ENCODE measurements at regions not wholly inside any gene's neighbourhood (a gene's known extent, or its start where the extent isn't known, plus 50 kb on each side); places are given as distances from the start of the nearest gene placed in this dataset.
"Not testable (repeated sequence)": the region's sequence is repeated elsewhere in the genome, so short reads cannot be mapped to it uniquely, and the experiment has no call there.

DNA sequence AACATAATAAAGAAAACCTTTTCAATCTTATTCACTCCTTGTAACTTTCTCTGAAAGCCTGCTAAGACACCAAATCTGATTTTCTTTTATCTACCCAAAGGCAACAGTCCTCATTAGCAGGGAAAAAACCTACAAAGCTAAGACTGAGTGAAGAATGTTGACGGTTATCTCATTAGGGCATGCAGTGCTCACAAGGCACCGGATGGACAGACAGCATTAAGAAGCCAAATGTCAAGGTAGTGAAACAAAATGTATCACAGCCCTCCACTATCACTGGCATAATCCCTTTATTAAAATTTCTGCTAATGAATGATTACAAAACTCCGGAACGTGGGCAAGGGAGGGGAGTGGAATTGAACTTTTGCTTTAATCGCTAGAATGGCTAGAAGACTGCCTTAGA lies 442.8 kb downstream of the NEBL start:
- intact Hi-C loops (cut with DNase I), result no loop called here

DNA sequence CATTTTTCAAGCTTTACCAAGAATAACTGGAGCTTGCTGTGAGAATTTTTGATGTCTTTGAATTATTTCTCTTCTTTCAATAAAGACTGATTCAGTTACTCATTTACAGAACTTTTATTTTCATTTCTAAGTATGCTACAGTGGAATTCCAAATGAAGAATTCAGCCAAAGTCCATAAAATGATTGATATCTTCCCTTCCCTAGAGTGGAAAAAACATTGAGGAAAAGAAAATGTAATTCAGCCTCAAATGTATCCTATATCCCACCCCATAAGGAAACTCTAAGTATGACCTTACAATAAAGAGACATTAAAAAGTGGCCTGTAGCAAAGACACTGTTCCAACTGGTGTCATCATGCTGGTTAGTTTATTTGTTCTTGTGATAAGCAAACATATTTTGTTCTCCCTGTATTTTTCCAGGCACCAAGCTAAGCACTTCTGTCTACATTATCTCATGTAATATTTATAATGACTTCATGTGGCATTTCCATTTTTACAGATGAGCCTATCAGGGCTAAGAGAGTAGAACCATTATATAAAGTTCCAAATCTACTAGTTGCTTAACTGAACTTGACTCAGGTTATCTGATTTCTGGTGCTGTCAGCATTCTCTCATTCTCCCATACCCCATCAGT lies 450.4 kb downstream of the NEBL start:
- DNase-seq, result no peak
- intact Hi-C loops (cut with DNase I), result no loop called here

More for the DNA sequence above, 442.8 kb downstream of the NEBL start:
- no peak for DNase-seq

DNA sequence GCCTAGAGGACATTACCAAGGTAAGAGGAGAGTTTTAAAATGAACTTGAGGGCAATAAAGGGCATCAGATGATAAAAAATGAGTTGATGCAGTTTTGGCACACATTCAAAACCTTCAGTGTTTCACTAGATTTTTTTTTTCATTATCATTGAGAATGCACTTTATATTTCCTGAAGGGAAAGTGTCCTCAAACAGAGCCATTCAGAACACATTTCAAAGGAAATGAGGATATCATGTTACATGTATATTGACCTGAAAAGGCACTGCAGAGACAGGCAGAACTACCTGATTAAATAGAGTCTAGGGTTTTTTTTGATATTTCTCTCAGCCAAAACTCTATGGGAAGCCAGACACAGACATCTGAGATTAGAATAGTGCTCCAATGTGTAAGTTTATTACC lies 454.0 kb downstream of the NEBL start:
- no peak for DNase-seq
- intact Hi-C loops (cut with DNase I), result no loop called here

DNA sequence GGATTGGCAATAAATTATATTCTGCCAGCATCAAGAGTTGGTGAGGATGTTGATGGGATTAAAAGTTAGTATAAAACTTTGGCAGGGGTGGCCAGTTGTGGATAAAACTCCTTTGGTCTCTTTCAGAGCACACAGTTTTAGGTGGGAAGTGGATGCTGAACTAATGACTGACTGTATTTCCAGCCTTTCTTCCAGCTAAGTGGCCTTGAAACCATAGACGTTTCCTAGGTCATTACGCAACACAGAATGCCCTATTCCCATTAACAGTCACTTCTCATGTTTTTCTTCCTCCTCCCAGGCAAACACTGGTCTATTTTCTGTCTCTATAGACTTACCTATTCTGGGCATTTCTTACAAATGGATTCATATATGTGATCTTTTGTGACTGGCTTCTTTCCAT lies 467.4 kb downstream of the NEBL start:
- DNase-seq, result no peak
- intact Hi-C loops (cut with DNase I), result no loop called here

DNA sequence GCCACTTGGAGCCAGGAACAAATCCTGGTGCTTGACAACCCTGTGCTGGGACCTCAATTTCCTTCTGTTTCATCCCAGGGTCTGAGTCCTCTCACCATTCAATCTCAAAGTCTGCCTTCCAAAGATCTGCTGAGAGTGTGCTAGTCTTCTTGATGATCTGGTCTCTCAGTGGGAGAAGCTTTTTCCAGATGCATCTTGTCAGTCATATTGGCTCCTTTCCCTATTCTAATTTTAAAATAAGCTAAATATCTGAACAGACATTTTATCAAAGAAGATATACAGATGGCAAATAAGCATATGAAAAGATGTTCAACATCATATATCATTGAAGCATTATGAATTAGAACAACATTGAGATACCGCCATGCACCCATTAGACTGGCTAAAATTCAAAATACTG lies 469.3 kb downstream of the NEBL start:
- no peak for DNase-seq
- intact Hi-C loops (cut with DNase I), result no loop called here

DNA sequence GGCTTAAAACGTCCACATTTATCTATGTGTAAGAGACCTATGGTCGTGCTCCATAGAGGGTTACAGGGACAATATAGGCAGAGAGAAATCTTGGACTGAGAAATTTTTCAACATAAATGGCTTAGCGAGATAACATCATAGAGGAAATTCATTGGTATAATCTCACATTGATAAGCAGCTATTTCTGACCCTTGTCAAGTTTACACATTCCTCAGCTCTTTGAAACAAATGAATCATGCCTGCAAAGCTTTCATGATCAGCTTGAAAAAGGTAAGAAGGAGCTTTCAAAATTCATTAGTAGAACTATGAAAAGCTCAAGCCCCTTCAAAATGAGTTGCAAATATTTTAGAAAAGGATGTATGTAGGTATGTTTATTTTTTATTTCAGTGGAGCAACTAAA lies 478.8 kb downstream of the NEBL start:
- intact Hi-C loops (cut with DNase I), result no loop called here
- no peak for DNase-seq

DNA sequence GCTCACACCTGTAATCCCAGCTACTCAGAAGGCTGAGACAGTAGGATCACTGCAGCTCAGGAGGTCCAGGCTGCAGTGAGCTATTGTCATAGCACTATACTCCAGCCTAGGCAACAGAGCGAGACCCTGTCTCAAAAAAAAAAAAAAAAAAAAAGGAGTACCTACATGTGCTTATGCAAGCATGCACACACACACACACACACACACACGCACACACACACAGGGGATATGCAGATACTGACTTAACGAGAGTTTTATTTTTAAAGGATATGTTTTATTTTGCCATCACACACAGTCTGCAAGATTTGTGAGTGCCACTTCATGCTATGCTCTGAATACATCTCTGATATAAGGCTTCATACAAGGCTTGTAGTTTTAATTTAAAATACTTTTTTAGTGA lies 479.3 kb downstream of the NEBL start:
- intact Hi-C loops (cut with DNase I), result no loop called here
- no peak for DNase-seq

DNA sequence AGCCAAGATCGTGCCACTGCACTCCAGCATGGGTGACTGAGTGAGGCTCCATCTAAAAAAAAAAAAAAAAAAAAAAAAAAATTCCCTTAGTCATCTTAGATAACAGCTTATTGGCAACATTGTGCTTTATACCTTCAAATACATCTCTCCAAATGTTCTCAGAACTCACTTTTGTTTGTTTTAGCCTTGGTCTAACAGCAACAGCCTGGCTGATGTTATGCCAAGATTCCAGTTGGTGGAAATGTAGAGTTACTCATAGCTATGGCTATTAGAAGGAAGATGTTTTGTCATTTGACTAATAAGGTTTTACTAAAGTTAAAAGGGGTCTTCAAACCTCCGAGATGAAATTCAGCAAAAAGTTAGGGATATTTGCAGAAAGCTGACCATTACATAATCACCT lies 481.4 kb downstream of the NEBL start:
- intact Hi-C loops (cut with DNase I), result no loop called here
- DNase-seq, result no peak

DNA sequence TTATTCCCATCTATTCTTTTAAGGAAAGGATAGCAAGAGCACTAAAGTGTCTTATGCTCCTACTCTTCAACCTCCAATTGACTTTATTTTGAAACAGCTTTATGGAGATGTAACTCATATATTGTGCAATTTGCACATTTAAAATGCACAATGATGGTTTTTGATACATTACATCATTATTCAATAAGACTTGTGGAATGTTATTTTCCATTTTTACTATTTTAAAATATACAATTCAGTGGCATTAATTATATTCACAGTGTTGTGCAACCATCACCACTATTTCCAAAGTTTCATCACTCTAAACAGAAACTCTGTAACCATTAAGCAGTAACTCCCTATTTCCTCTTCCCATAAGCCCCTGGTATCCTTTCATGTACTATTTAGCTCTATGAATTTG lies 489.8 kb downstream of the NEBL start:
- intact Hi-C loops (cut with DNase I), result no loop called here
- DNase-seq, result no peak

DNA sequence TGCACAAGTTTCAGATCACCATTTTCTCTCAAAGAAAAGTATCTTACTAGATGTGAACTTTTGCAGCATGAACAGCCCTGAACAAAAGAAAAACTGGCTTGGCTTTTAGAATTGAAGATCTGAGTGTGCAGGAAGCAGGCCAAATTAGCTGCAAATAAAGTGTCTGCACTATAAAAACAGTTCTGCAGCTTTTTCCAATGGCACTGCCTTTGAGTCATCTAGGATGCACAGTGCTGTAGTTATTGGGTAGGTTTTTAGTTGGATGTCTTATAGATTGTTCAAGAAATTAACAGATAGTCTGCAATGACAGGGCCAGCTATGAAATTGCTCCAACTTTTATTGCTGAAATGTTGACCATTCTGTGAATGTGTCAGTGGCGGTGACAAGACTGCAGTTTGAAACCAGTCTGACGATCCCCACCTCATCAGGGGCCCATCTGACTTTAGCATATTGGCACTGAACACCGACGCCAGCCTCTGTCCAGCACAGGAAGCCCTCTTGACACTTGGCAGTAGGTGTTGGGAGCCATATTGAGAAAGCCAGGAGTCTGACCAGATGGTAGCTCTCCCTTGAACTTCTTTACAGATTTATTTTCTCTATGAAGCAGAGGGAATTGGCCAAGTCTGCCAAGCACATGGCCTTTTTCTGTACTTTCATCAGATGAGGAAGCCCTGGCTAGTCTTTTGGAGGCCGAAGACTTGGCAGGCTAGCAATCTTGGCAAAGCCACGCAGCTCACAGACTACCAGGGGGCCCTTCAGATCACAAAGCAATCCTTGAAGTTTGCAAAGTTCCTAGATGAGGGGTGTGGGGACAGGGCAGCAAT lies 490.6 kb downstream of the NEBL start:
- intact Hi-C loops (cut with DNase I), result no loop called here
- DNase-seq, result peak in 13 of 42 donors; percentile 1 to 47 (median 14)

DNA sequence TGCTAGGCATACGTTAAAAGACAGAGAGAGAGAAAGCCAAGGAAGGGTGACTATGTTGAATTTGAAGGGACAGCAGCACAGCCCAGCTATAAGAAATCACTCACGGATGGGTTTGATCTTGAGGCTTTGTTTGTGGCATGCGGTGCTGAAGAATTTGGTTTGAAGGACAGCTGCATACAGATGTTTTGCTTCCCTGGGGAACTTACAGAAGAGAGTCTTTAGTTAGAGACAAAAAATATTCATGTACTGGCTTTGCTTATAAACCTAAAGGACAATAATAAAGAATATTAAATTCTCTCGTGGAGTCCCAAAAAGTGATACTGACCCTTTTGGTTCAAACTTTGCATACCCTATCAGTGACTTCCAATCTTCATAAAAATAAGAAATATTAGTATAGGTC lies 491.4 kb downstream of the NEBL start:
- no peak for DNase-seq
- intact Hi-C loops (cut with DNase I), result no loop called here

DNA sequence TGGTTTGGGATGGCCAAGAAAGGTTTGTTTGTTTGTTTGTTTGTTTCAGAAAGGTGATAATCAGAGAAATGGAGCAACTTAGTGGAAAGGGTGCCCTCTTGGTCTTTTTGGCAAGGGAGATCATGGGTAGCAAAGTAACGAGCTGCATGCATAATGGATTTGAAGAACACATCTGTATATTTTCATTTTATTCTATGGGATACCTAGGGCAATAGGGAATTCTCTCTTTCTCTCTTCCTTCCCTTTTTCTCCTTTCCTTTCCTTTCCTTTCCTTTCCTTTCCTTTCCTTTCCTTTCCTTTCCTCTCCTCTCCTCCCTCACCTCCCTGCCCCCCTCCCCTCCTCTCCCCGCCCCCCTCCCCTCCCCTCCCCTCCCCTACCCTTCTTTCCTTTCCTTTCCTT lies 492.1 kb downstream of the NEBL start:
- intact Hi-C loops (cut with DNase I), result no loop called here
- no peak for DNase-seq

DNA sequence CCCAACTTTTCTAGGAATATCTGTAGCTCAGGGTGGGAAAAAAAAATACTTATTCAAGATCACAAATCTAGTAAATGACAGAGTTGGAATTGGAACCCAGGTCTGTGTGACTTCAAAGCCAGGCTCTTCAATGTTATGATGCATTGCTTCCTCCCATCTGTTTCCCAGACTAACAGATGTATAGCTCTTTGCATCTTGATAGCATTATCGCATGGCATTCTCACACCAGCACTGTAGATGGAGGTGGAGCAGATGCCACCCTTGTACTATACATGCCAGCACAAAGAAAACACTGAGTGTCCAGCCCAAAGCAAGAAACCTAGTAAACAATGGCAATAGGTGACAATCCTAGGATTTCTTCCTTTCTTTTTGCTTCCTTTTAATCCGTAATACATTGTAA lies 497.3 kb downstream of the NEBL start:
- intact Hi-C loops (cut with DNase I), result no loop called here
- DNase-seq, result no peak

DNA sequence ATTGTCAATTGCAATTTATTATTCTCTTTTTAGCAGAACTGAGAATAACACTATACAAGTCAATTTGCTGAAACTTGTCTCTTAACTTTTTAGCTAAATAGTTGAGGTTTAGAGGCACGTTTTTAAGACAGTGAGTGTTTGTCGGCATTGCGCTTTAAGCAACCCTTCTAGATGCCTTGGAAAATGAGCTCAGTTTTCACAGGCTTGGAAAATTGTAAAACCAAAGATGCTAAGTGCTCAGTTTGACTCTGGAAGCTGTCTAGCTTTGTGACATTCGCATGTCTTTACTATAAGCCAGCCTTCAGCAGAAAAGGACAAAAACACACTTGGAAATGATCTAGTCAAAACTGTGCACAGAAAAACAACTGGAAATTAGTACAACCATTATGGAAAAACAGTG lies 500.4 kb downstream of the NEBL start:
- DNase-seq, result no peak

DNA sequence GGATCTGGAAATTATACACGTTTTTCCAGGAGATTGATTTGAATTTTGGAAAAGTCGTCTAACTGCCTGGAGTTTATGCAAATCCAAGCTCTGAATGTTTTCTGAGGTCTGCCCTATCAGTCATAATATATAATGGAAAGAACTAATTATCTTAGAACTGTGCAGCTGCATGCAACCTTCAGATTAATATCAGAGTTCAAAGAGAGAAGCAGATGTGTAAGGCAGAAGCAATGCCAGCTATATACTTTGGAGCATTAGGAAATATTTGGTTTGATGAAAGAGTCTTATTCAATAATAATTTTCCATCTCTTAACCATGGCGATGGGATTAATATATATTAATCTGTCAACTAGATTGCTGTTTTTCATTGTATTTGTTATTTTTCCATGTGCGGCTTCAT lies 500.9 kb downstream of the NEBL start:
- intact Hi-C loops (cut with DNase I), result no loop called here
- no peak for DNase-seq

More for the DNA sequence above, 500.4 kb downstream of the NEBL start:
- intact Hi-C loops (cut with DNase I), result no loop called here

DNA sequence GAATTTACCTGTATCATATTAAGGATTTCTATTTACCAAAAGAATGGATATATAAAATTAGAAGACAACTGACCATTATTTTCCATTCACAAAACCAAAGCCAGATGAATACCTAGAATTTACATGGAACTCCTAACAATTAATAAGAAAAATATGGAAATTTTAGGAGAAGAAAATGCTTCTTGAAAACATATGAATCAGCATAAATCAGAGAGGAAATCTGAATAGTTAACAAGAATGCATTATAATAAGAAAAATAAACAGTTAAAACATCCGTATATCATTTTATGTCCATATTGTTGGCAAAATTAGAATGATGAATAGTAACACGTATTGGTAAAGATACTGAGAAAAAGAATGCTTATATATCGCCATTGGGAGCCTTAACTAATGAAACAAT lies 505.5 kb downstream of the NEBL start:
- DNase-seq, result no peak
- intact Hi-C loops (cut with DNase I), result no loop called here

DNA sequence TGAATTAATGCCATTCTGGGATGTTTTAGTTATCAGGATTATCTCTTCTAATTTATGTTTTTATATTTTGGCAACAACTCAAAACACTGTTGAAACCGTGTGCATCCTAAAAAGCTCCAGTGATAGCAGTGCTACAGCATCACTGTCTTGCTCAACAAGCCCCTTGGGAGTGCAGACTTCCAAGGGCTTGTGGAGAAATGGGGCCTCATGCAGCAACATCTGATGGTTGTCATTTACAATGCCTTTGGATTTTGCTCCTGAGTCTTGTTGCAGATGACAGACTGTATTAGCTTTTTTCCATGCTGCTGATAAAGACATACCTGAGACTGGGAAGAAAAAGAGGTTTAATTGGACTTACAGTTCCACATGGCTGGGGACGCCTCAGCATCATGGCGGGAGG lies 515.4 kb downstream of the NEBL start:
- intact Hi-C loops (cut with DNase I), result no loop called here

DNA sequence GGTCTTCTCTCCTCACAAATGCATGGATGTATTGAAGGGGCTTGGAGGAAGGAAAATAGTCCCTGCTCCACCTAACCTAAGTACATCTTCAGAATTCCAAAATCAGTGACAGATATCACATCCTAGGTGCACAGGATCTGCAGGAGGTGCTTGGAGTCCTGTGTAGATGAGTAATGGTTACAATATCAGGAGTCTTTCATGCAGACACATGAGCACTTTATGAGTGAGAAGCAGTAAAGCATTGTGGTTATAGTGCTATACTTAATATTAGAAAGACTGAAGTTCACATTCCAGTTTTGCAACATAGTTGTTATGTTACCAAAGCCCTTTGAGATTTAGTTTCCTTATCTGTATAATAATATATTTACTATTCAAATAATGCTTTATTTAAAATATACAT lies 516.7 kb downstream of the NEBL start:
- no peak for DNase-seq
- intact Hi-C loops (cut with DNase I), result no loop called here

More for the DNA sequence above, 515.4 kb downstream of the NEBL start:
- no peak for DNase-seq

DNA sequence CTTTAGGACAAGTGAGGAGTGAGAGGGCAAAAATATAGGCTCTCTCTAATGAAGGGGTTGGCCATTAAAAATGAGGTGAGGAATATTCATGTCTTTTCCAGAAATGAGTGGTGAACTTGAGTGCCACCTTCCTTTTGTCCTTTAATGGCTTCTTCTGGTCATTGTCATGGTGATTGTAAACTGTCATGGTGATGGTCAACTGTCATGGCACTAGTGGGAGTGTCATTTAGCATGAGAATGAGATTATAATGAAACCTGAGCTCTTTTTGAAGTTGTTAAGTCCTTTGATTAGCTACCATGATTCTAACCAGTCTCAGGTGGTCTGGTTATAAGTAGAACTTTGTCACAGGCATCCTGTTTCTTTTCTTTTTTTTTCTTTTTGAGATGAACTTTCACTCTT lies 524.4 kb downstream of the NEBL start:
- intact Hi-C loops (cut with DNase I), result no loop called here
- no peak for DNase-seq

DNA sequence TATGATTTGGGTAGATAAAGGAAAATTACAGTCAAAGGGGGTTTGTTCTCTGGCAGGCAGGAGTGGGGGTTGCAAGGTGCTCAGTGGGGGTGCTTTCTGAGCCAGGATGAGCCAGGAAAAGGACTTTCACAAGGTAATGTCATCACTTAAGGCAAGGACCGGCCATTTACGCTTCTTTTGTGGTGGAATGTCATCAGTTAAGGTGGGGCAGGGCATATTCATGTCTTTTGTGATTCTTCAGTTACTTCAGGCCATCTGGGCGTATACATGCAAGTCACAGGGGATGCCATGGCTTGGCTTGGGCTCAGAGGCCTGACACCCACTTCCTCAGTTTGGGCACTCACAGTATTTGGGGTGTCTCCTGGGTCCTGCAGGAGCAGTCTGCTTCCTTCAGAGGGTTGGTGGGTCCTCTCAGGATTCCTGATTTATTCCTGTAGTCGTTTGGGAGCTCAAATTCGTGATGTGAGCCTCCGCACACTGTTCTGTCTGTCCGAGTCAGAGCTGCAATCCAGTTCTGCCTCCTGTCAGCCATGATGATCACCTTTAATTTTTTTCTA lies 526.1 kb downstream of the NEBL start:
- DNase-seq; intact Hi-C loops (cut with DNase I): not testable (repeated sequence)

Measured in head of caudate nucleus (tissue), 42 donors.